Tibial artery (tissue), 4 donors: ENCODE measurements at regions not wholly inside any gene's neighbourhood (a gene's known extent, or its start where the extent isn't known, plus 50 kb on each side); places are given as distances from the start of the nearest gene placed in this dataset.

Source experiments
- DNase-seq, 2 donors: peaks; one replicate each; pipeline ENCODE4 v3.0.0-alpha.2; 2019
- H3K27ac ChIP-seq, 2 donors: fragments of 200-600 bp; sonication (generic) in 1 of 2; 1 replicate in 1 of 2; 2 replicates in 1 of 2; pipeline ENCODE4 v1.5.1; 2018 to 2019; ENCODE audit warnings: mild to moderate bottlenecking in 1 of 2
- H3K27me3 ChIP-seq, 2 donors: fragments of 200-600 bp; sonication (generic) in 1 of 2; one replicate each; pipeline versions ENCODE4 v1.5.1 to v1.6.0; 2016 to 2019
- H3K36me3 ChIP-seq, 3 donors: fragments of 200-600 bp; sonication (generic) in 2 of 3; one replicate each; pipeline ENCODE4 v1.5.1; 2016 to 2019; ENCODE audit warnings: mild to moderate bottlenecking in 2 of 3
- H3K4me1 ChIP-seq, 4 donors: fragments of 200-600 bp; sonication (generic) in 2 of 4; 1 replicate in 3 of 4; 2 replicates in 1 of 4; pipeline ENCODE4 v1.5.1; 2016 to 2019
- H3K4me3 ChIP-seq, 2 donors: fragments of 200-600 bp; sonication (generic) in 1 of 2; 1 replicate in 1 of 2; 2 replicates in 1 of 2; pipeline ENCODE4 v1.5.1; 2018 to 2019; ENCODE audit warnings: mild to moderate bottlenecking in 2 of 2
- H3K9me3 ChIP-seq, 3 donors: fragments of 200-600 bp; sonication (generic) in 1 of 3; one replicate each; pipeline ENCODE4 v1.5.1; 2016 to 2019
- CTCF ChIP-seq, 2 experiments: fragments of 200-600 bp in 1 of 2; fragments of 450-650 bp in 1 of 2; IDR thresholded peaks; one replicate each; pipeline ENCODE4 v1.5.1; 2017 to 2019; ENCODE audit warnings: antibody characterized with exemption in 2 of 2, mild to moderate bottlenecking in 1 of 2, moderate library complexity in 1 of 2
- intact Hi-C: fragments of 100-400 bp; cut with DNase I; formaldehyde crosslinking; loops from one replicate; pipeline ENCODE4 v1.15.0; 2023; ENCODE audit warnings: low total_unique reads

DNA sequence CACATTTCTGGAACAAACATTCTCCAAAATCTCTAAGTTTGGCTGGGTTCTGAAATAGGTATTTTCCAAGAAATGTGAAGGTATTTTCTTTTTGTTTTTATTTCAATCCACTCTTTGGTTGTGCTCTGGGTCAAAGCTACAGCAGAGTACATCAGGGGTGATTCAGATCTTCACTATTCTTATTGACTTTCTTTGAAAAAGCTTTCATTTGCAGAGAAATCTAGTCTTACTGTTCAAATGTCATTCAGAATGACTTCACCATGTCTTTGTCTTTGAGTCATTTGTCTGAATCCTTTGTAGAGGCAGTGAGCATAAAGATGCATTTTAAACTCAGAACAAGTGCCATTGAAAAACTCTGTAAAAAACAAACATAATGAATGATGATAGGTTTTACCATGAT lies 547.2 kb upstream of the ADGRL3 start:
- DNase-seq, result no peak
- TF ChIP-seq CTCF (IDR thresholded peaks at IDR 0.05), result no peak
- Histone ChIP-seq H3K27ac (no peak overlapping the region), H3K36me3 (no peaks in the 10 kb centered on the region), H3K9me3 (no peaks in the 10 kb centered on the region), H3K27me3 (no peaks in the 10 kb centered on the region), H3K4me3 (no peak overlapping the region), H3K4me1 (peaks cover 0 to 16% (median 0%) of the 10 kb centered on the region in 4 donors)
- intact Hi-C loops, result no loop called here

GRCh38 chr4:60655356-60655755 lies 544.8 kb upstream of the ADGRL3 start:
- Histone ChIP-seq H3K4me1 (peaks cover 0 to 16% (median 0%) of the 10 kb centered on the region in 4 donors), H3K4me3 (no peak overlapping the region), H3K9me3 (no peaks in the 10 kb centered on the region), H3K27ac (no peak overlapping the region), H3K36me3 (no peaks in the 10 kb centered on the region), H3K27me3 (no peaks in the 10 kb centered on the region)
- no peak for DNase-seq
- intact Hi-C loops, result no loop called here
- TF ChIP-seq CTCF (IDR thresholded peaks at IDR 0.05), result no peak

DNA sequence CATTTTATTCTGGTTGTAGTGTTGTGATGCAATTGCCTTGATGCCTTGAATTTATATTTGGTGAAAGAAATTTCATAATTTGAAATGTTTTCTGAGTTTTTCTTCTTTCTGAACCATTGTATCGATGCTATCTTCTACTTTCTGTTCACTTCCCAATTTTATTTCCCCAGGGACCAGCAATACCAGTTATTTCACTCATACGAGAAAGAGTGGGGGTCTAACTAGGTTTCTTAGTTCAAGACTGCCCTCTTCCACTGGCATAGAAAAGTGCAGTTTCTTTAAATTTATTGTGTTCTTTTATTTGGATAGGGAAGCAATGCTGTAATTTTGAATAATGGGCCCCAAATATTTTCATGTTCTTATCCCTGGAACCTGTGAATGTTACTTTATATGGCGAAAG lies 544.0 kb upstream of the ADGRL3 start:
- TF ChIP-seq CTCF (IDR thresholded peaks at IDR 0.05), result no peak
- Histone ChIP-seq H3K4me3 (no peak overlapping the region), H3K36me3 (no peaks in the 10 kb centered on the region), H3K4me1 (peaks cover 0 to 16% (median 0%) of the 10 kb centered on the region in 4 donors), H3K27ac (no peak overlapping the region), H3K27me3 (no peaks in the 10 kb centered on the region), H3K9me3 (no peaks in the 10 kb centered on the region)
- intact Hi-C loops, result no loop called here
- no peak for DNase-seq

- H3K36me3 ChIP-seq, result no peaks in the 10 kb centered on the region
- no peak overlapping the region for H3K27ac ChIP-seq
- no peak overlapping the region for H3K4me3 ChIP-seq
- no peaks in the 10 kb centered on the region for H3K27me3 ChIP-seq
- no peak for TF ChIP-seq CTCF (IDR thresholded peaks at IDR 0.05)
- H3K4me1 ChIP-seq, result peaks cover 0 to 16% (median 0%) of the 10 kb centered on the region in 4 donors
- H3K9me3 ChIP-seq, result no peaks in the 10 kb centered on the region
- intact Hi-C loops, result no loop called here
- DNase-seq, result no peak
Observed at GRCh38 chr4:60657041-60657440, 543.1 kb upstream of the ADGRL3 start.

- no peak for TF ChIP-seq CTCF (IDR thresholded peaks at IDR 0.05)
- intact Hi-C loops, result no loop called here
- H3K36me3 ChIP-seq, result no peaks in the 10 kb centered on the region
Observed at GRCh38 chr4:60657807-60658206, 542.3 kb upstream of the ADGRL3 start.

GRCh38 chr4:60663769-60664168 lies 536.4 kb upstream of the ADGRL3 start:
- no peak overlapping the region for H3K27ac ChIP-seq
- no peaks in the 10 kb centered on the region for H3K4me1 ChIP-seq
- intact Hi-C loops, result no loop called here
- no peak overlapping the region for H3K4me3 ChIP-seq
- H3K27me3 ChIP-seq, result no peaks in the 10 kb centered on the region
- H3K36me3 ChIP-seq, result no peaks in the 10 kb centered on the region
- no peak for DNase-seq
- no peaks in the 10 kb centered on the region for H3K9me3 ChIP-seq
- no peak for TF ChIP-seq CTCF (IDR thresholded peaks at IDR 0.05)

More at GRCh38 chr4:60657807-60658206, 542.3 kb upstream of the ADGRL3 start:
- H3K9me3 ChIP-seq, result no peaks in the 10 kb centered on the region
- H3K4me1 ChIP-seq, result peaks cover 0 to 16% (median 0%) of the 10 kb centered on the region in 4 donors
- H3K4me3 ChIP-seq, result peak overlapping the region; percentile 10 to 13
- no peaks in the 10 kb centered on the region for H3K27me3 ChIP-seq
- DNase-seq, result no peak
- peak overlapping the region; percentile 14 to 19 for H3K27ac ChIP-seq
